ENCODE measurements at regions not wholly inside any gene's neighbourhood (a gene's known extent, or its start where the extent isn't known, plus 50 kb on each side); places are given as distances from the start of the nearest gene placed in this dataset.
A peak's percentile ranks its signal among the peaks of the same experiment; 100 is the strongest.

DNA sequence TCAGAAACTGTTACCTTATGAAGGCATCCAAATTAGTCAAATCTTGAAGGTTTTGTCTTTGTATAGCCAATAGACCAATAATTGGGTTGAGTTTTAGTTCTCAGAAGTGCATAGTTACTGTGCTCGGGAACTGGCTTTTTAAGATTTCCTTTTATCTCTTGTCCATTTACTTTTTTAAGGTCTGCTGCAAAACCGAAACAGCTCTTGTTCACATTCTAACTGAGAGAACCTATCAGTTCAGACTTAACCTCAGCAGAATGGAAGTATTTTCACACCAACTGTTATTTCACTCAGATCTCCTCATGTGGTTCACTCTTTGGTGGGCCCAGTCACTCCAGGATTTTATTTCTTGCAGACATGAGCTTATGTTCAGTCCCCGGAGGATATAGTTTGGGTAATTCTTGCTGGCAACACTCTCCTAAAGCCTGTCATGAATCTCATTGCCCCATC lies 55.5 kb downstream of the TPBG start:
- DNase-seq (ENCODE audit: low read depth) = peak; percentile 12
- H3K4me3 ChIP-seq (ENCODE audit: low read depth, low read length) = no peak overlapping the region

DNA sequence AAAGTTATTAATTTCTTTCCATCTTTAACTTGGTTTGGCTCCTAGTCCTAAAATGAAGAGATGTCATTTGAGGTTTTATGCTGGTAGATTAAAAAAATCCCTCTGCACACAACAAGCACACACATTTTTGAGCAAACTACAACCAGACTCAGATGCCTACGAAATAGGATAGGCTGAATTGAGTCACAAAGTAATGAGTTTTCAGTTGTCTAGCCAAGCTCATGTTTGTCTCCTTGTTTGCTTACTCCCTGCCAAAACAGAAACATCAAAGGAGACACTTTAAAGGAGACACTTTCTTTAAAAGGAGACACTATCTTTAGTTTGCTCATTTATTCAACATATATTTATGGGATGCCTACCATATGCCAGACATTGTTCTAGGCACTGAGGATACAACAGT lies 56.2 kb downstream of the TPBG start:
- peak; percentile 16 for DNase-seq (ENCODE audit: low read depth)
- no peak overlapping the region for H3K4me3 ChIP-seq (ENCODE audit: low read depth, low read length)
- TF ChIP-seq, protein P1, sequence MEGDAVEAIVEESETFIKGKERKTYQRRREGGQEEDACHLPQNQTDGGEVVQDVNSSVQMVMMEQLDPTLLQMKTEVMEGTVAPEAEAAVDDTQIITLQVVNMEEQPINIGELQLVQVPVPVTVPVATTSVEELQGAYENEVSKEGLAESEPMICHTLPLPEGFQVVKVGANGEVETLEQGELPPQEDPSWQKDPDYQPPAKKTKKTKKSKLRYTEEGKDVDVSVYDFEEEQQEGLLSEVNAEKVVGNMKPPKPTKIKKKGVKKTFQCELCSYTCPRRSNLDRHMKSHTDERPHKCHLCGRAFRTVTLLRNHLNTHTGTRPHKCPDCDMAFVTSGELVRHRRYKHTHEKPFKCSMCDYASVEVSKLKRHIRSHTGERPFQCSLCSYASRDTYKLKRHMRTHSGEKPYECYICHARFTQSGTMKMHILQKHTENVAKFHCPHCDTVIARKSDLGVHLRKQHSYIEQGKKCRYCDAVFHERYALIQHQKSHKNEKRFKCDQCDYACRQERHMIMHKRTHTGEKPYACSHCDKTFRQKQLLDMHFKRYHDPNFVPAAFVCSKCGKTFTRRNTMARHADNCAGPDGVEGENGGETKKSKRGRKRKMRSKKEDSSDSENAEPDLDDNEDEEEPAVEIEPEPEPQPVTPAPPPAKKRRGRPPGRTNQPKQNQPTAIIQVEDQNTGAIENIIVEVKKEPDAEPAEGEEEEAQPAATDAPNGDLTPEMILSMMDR (IDR thresholded peaks at IDR 0.05; ENCODE audit: insufficient read depth, low read length) = no peak

More for the DNA sequence above, 55.5 kb downstream of the TPBG start:
- TF ChIP-seq, protein P1 (IDR thresholded peaks at IDR 0.05; ENCODE audit: insufficient read depth, low read length) = no peak

DNA sequence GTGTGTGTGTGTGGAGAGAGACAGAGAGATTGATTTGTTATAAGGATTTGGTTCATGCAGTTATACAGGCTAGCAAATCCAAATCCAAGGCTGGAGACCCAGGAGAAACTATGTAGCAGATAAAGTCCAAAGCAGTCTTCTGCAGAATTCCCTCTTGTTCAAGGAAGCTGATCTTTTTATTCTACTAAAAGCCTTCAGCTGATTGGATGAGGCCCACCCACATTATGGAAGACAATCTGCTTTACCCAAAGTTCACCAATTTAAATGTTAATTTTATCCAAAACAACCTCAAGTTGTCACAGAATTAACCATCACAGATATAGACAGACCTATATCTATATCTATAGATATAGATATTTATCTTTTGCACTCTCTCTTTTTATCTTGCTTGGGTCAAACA lies 67.0 kb downstream of the TPBG start:
- DNase-seq (ENCODE audit: low read depth) = no peak
- TF ChIP-seq, protein P1 (IDR thresholded peaks at IDR 0.05; ENCODE audit: insufficient read depth, low read length) = no peak
- no peak overlapping the region for H3K4me3 ChIP-seq (ENCODE audit: low read depth, low read length)

DNA sequence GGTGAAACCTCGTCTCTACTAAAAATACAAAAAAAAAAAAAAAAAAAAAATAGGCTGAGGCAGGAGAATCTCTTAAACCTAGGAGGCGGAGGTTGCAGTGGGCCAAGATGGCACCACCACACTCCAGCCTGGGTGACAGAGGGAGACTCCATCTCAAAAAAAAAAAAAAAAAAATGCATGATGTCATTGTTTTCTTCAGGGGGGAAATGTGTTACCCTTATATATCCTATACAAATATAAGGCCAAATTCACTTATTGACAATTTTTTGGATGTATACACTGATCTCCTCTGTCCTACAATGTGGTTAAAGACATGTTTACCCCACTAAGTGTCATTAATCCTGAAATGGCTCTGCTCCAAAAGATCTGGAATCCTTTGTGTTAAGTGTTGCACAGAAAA lies 73.1 kb downstream of the TPBG start:
- TF ChIP-seq, protein P1 (IDR thresholded peaks at IDR 0.05; ENCODE audit: insufficient read depth, low read length) = no peak
- H3K4me3 ChIP-seq (ENCODE audit: low read depth, low read length) = no peak overlapping the region
- DNase-seq (ENCODE audit: low read depth) = no peak

DNA sequence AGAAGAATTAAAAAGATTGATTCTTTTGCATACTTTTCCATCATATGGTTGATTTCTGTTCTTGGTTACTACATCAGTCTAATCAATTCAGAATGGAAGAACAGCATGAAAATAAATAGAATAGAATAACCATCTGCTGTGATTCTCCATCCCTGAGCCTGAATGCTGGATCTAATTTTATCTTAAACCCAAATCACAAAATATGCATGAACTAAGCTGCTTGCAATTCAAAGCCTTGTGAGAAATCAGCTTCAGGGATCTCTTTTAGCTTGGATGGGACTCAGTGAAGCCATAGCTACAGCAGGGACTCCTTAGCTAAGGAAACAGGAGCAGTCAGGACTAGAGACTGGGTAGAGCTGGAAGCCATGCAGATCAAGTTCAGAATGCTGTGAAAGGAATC lies 74.1 kb downstream of the TPBG start:
- H3K4me3 ChIP-seq (ENCODE audit: low read depth, low read length) = no peak overlapping the region
- TF ChIP-seq, protein P1 (IDR thresholded peaks at IDR 0.05; ENCODE audit: insufficient read depth, low read length) = no peak
- no peak for DNase-seq (ENCODE audit: low read depth)

DNA sequence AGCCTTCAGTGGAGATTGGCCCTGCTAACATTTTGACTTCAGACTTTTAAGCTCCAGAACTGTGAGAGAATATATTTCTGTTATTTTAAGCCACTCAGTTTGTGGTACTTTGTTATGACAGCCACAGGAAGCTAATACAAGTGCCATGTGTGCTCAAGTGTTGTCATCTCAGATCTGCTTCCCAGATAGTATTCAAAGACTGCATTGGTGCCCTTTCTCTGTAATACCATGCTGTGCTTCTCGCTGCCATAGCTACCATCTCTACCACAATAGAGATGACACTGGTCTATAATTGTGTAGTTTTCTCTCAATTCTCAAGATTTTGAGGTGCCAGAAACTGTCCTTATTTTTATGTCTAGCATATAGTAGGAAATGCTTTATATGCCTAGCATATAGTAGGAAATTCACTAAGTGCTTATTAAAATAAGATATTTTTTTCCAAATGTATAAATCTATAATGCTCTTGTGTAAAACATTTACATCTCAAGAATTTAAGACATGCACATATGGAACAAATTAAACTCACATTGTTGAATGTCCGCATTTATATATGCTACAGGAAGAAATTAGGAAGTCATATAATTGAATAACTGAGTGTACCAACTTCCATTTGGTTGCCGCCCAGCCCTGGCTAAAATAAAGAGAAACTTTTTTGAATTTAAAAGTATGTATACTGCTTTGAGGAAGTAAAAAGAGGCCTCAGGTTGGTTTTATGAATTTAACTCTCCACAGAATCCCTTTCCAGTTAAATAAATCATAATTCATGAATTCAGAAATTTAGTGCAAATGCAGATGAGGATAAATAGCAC lies 77.6 kb downstream of the TPBG start:
- no peak for DNase-seq (ENCODE audit: low read depth)
- TF ChIP-seq, protein P1 (IDR thresholded peaks at IDR 0.05; ENCODE audit: insufficient read depth, low read length) = no peak
- no peak overlapping the region for H3K4me3 ChIP-seq (ENCODE audit: low read depth, low read length)
